CD4-positive, CD25-positive, alpha-beta regulatory T cell (primary cell): ENCODE measurements at regions not wholly inside any gene's neighbourhood (a gene's known extent, or its start where the extent isn't known, plus 50 kb on each side); places are given as distances from the start of the nearest gene placed in this dataset.
"Not testable (repeated sequence)": the region's sequence is repeated elsewhere in the genome, so short reads cannot be mapped to it uniquely, and the experiment has no call there.

ENCODE experiments used
- ATAC-seq, 2 donors: fragments of 150-1000 bp; cut with Tn5 transposase; one replicate each; pipeline ENCODE4 v1.10.0; 2021; ENCODE audit warnings: low read depth in 2 of 2, moderate number of reproducible peaks in 2 of 2, moderate library complexity in 1 of 2
- DNase-seq, 3 donors: peaks; one replicate each; pipeline versions ENCODE4 v3.0.0 to v3.0.0-alpha.2; 2012 to 2022; ENCODE audit warnings: mixed read lengths in 1 of 3
- H3K27ac ChIP-seq: one replicate; pipeline ENCODE4 v1.7.0; 2013; ENCODE audit warnings: mild to moderate bottlenecking, low read length; ENCODE audit not compliant: insufficient read depth, poor library complexity, severe bottlenecking
- H3K27me3 ChIP-seq: one replicate; pipeline ENCODE4 v1.7.0; 2013; ENCODE audit warnings: low read length; ENCODE audit not compliant: control insufficient read depth, insufficient read depth
- H3K36me3 ChIP-seq: one replicate; pipeline ENCODE4 v1.7.0; 2013; ENCODE audit warnings: mild to moderate bottlenecking, low read length, moderate library complexity; ENCODE audit not compliant: control insufficient read depth, insufficient read depth
- H3K4me1 ChIP-seq: 2 replicates; pipeline ENCODE4 v1.7.0; 2013; ENCODE audit warnings: mild to moderate bottlenecking, low read length; ENCODE audit not compliant: insufficient read depth, control insufficient read depth, poor library complexity, severe bottlenecking
- H3K4me3 ChIP-seq: one replicate; pipeline ENCODE4 v1.7.0; 2013; ENCODE audit warnings: low read depth, mild to moderate bottlenecking, low read length, moderate library complexity
- H3K9me3 ChIP-seq, 2 experiments: 1 replicate in 1 of 2; 2 replicates in 1 of 2; pipeline ENCODE4 v1.7.0; 2013; ENCODE audit warnings: low read length in 2 of 2, mild to moderate bottlenecking in 1 of 2, moderate library complexity in 1 of 2; ENCODE audit not compliant: control insufficient read depth in 2 of 2
- H3K27ac Mint-ChIP-seq, 3 donors: one replicate each; pipeline ENCODE4 v1.8.0; 2020 to 2022; ENCODE audit warnings: mild to moderate bottlenecking in 3 of 3, mixed read lengths in 3 of 3, moderate library complexity in 2 of 3
- H3K27me3 Mint-ChIP-seq: one replicate; pipeline ENCODE4 v1.8.0; 2022; ENCODE audit warnings: mild to moderate bottlenecking, mixed read lengths
- H3K36me3 Mint-ChIP-seq: one replicate; pipeline ENCODE4 v1.8.0; 2020; ENCODE audit warnings: mixed read lengths
- H3K4me1 Mint-ChIP-seq, 4 donors: one replicate each; pipeline ENCODE4 v1.8.0; 2020 to 2022; ENCODE audit warnings: mixed read lengths in 4 of 4, mild to moderate bottlenecking in 1 of 4
- H3K4me3 Mint-ChIP-seq, 4 donors: one replicate each; pipeline ENCODE4 v1.8.0; 2020 to 2022; ENCODE audit warnings: mild to moderate bottlenecking in 4 of 4, mixed read lengths in 4 of 4, moderate library complexity in 3 of 4
- H3K9me3 Mint-ChIP-seq, 7 donors: one replicate each; pipeline ENCODE4 v1.8.0; 2020 to 2022; ENCODE audit warnings: mixed read lengths in 7 of 7, mild to moderate bottlenecking in 3 of 7, moderate library complexity in 2 of 7

DNA sequence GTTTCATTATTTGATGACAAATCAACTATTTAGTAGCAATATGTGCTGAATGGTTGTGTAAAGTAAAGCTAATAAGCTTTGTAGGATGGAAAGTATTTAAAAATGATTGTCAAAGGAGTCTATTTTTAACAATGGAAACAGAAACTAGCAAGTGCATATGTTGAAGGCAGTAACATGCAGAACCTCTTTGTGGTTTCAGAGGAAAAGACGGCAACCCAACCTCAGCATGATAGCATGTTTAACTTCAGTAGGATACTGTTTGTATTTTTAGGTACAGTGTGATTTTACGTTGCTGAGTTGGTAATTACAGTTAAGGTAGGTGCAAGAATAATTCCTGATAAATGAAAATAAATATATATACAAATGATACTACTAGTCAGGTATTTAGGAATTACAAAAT, 545.4 kb downstream of the CDY1 start:
- not testable (repeated sequence) for H3K27ac Mint-ChIP-seq, H3K4me1 Mint-ChIP-seq, H3K27me3 Mint-ChIP-seq, H3K4me1 ChIP-seq, H3K4me3 Mint-ChIP-seq, H3K27ac ChIP-seq, H3K4me3 ChIP-seq, H3K9me3 Mint-ChIP-seq, H3K9me3 ChIP-seq, ATAC-seq, H3K27me3 ChIP-seq, H3K36me3 Mint-ChIP-seq, H3K36me3 ChIP-seq, DNase-seq

DNA sequence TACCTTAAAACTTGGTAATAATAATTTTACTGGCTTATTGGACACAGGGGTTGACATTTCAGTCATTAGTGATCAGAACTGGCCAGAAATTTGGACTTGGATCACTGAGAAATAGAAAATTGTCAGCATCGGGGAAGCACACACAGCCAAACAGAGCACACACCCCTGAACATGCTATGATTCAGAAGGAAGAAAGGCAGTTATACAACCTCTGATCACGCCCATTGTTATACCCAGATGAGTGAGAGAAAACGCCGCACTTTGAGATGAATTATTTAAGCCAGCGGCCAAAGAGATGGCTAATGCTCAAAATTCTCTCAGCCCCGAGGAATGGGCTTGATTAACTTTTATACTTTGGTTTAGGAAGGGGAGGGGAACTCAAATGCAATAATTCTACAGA, 557.4 kb downstream of the CDY1 start:
- H3K4me1 Mint-ChIP-seq, H3K4me1 ChIP-seq, H3K36me3 ChIP-seq, H3K4me3 Mint-ChIP-seq, H3K9me3 Mint-ChIP-seq, H3K27me3 ChIP-seq, H3K4me3 ChIP-seq, H3K9me3 ChIP-seq, DNase-seq, H3K36me3 Mint-ChIP-seq, ATAC-seq, H3K27ac Mint-ChIP-seq, H3K27ac ChIP-seq, H3K27me3 Mint-ChIP-seq: not testable (repeated sequence)

DNA sequence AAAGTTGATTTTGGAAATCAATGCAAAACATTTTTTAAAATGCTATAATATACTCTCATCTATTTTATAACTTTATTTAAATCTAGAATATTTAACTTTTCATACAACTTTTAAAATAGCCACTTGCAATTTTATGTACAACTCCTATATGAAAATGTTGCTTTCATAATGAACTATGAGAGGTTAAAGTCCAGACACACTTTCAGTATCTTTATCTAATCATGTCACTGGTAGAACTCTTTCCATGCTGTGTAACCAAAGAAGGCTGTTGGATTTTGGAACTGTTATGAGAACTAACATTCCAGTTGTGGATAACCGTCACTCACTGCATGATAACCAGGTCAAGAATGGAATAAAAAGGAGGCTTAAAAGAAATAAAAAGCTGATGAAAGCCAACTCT, 603.1 kb downstream of the CDY1 start:
- ATAC-seq, H3K36me3 Mint-ChIP-seq, H3K9me3 ChIP-seq, H3K27me3 ChIP-seq, H3K4me3 ChIP-seq, H3K36me3 ChIP-seq, H3K27ac Mint-ChIP-seq, H3K4me1 ChIP-seq, H3K9me3 Mint-ChIP-seq, H3K4me1 Mint-ChIP-seq, H3K27ac ChIP-seq, DNase-seq, H3K4me3 Mint-ChIP-seq, H3K27me3 Mint-ChIP-seq: not testable (repeated sequence)

DNA sequence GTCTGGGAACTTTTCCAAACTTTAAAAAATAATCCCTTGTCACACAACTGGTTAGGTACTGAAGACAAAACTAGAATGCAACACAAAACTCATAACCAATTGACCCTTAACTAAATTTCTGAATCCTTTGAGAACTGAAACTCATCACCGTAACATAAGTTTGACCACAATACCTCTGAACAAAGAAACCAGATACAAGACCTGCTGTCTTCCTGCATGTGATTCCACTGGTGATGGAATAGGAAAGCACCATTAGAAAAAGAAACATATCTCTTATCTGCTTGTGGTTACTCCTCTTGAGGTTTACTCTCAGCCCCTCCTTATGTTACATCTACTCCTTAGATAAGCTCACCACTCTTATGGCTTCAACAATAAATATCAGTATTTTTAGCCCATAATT, 603.6 kb downstream of the CDY1 start:
- H3K27me3 Mint-ChIP-seq, H3K4me1 Mint-ChIP-seq, DNase-seq, H3K36me3 Mint-ChIP-seq, H3K27ac Mint-ChIP-seq, H3K4me3 ChIP-seq, H3K4me3 Mint-ChIP-seq, H3K36me3 ChIP-seq, H3K4me1 ChIP-seq, H3K9me3 Mint-ChIP-seq, ATAC-seq, H3K27me3 ChIP-seq, H3K27ac ChIP-seq, H3K9me3 ChIP-seq: not testable (repeated sequence)

DNA sequence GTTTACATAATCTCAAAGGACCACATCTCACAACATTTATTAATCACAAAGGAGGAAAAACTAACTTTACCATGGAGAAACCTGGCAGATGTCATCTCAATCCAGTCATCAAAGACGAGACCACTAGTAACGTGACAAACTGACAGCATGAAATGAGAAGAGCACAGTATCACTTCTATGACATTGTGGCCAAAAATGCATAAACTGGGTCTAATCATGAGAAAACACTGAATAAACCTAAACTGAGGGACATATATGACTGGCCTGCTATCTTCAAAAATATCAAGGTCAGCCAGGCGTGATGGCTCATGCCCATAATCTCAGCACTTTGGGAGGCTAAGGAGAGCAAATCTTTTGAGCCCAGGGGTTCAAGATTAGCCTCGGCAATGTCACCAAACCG, 619.0 kb downstream of the CDY1 start:
- not testable (repeated sequence) for H3K4me3 Mint-ChIP-seq

DNA sequence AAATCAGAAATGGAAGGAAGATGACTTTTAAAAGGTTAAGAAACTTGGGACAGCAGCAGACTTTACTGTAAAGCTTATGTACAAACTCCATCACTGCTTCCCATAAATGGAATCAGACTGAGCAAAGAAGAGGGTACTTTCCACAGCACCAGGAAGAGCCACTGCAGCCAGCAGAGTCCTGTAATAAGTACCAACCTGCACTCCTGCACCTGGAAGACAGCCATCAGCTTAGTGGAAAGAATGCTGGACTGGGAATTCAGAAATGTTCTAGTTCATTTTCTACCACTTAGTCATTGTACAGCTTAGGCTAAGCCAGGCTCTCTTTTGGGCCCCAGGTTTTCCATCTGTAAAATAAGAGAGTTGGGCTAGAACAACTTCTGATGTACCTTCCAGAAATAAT, 632.3 kb downstream of the CDY1 start:
- not testable (repeated sequence) for H3K36me3 Mint-ChIP-seq, H3K27ac Mint-ChIP-seq, ATAC-seq, H3K4me3 ChIP-seq, H3K4me1 ChIP-seq, H3K4me1 Mint-ChIP-seq, H3K27ac ChIP-seq, H3K36me3 ChIP-seq, H3K27me3 ChIP-seq, H3K4me3 Mint-ChIP-seq, H3K9me3 Mint-ChIP-seq, H3K27me3 Mint-ChIP-seq, DNase-seq, H3K9me3 ChIP-seq

More for the DNA sequence above, 619.0 kb downstream of the CDY1 start:
- H3K4me1 ChIP-seq, H3K27me3 ChIP-seq, H3K4me3 ChIP-seq, H3K27ac Mint-ChIP-seq, H3K36me3 ChIP-seq, H3K9me3 Mint-ChIP-seq, H3K36me3 Mint-ChIP-seq, H3K9me3 ChIP-seq, ATAC-seq, H3K4me1 Mint-ChIP-seq, H3K27me3 Mint-ChIP-seq, DNase-seq, H3K27ac ChIP-seq: not testable (repeated sequence)

DNA sequence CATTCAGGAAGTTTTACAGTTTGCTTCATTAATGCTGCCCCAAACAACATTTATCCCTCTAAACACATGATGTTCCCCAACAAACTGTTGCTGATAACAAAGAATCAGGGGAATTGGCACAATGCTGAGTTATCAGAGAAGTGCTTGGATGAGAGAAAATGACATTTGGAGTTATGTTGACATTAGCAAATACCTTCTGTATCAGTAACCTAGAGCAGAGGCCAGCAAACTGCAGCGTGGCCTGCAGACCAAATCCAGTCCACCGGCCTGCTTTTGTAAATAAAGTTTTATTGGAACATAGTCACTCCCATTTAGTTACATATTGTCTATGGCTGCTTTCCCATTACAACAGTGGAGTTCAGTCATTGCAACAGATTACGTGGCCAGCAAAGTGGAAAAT, 643.5 kb downstream of the CDY1 start:
- H3K27ac Mint-ChIP-seq, H3K27me3 Mint-ChIP-seq, H3K36me3 Mint-ChIP-seq, H3K27ac ChIP-seq, H3K4me1 ChIP-seq, H3K4me1 Mint-ChIP-seq, H3K27me3 ChIP-seq, H3K4me3 Mint-ChIP-seq, H3K4me3 ChIP-seq, H3K9me3 ChIP-seq, DNase-seq, H3K9me3 Mint-ChIP-seq, ATAC-seq, H3K36me3 ChIP-seq: not testable (repeated sequence)

DNA sequence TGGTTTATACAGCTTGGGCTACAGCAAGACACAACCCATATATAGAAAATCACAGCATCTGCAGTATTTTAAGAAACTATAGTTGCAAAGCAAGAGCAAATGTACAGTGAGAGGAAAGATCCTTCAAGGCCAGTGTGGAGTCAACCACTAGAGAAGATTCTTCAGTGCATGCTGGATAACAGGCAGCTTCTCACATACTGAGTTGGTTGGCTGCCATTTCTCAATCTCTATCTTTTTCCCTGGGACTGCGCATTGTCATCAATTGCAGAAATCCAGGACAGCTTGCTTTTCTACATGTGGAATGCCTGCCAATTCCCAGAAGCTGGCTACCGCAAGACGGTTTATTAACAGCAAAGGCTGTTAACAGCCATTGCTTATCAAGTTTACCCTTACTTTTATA, 646.5 kb downstream of the CDY1 start:
- H3K36me3 Mint-ChIP-seq, H3K4me1 Mint-ChIP-seq, H3K4me1 ChIP-seq, H3K27me3 ChIP-seq, H3K9me3 ChIP-seq, H3K4me3 ChIP-seq, DNase-seq, ATAC-seq, H3K4me3 Mint-ChIP-seq, H3K9me3 Mint-ChIP-seq, H3K36me3 ChIP-seq, H3K27ac Mint-ChIP-seq, H3K27me3 Mint-ChIP-seq, H3K27ac ChIP-seq: not testable (repeated sequence)
